ENCODE measurements at regions not wholly inside any gene's neighbourhood (a gene's known extent, or its start where the extent isn't known, plus 50 kb on each side); places are given as distances from the start of the nearest gene placed in this dataset.
"Not testable (repeated sequence)": the region's sequence is repeated elsewhere in the genome, so short reads cannot be mapped to it uniquely, and the experiment has no call there.

GRCh38 chrX:104391906-104392305 lies 137.2 kb upstream of the ESX1 start:
- no peak for DNase-seq (ENCODE audit: low read depth in 2 of 3, low spot score in 2 of 3)

- DNase-seq (ENCODE audit: low read depth in 2 of 3, low spot score in 2 of 3), result no peak
These were observed 122.2 kb upstream of the ESX1 start for GRCh38 chrX:104376937-104377336.

GRCh38 chrX:104372547-104372946 lies 117.8 kb upstream of the ESX1 start:
- DNase-seq (ENCODE audit: low read depth in 2 of 3, low spot score in 2 of 3), result no peak

- no peak for DNase-seq (ENCODE audit: low read depth in 2 of 3, low spot score in 2 of 3)
These were observed 115.4 kb upstream of the ESX1 start for GRCh38 chrX:104370089-104370488.

GRCh38 chrX:104360774-104361173 lies 106.0 kb upstream of the ESX1 start:
- not testable (repeated sequence) for DNase-seq (ENCODE audit: low read depth in 2 of 3, low spot score in 2 of 3)

- DNase-seq (ENCODE audit: low read depth in 2 of 3, low spot score in 2 of 3), result no peak
These were observed 104.4 kb upstream of the ESX1 start for GRCh38 chrX:104359124-104359523.

GRCh38 chrX:104351173-104351769 lies 96.5 kb upstream of the ESX1 start:
- no peak for DNase-seq (ENCODE audit: low read depth in 2 of 3, low spot score in 2 of 3)

- DNase-seq (ENCODE audit: low read depth in 2 of 3, low spot score in 2 of 3), result no peak
These were observed 93.1 kb upstream of the ESX1 start for GRCh38 chrX:104347860-104348259.

GRCh38 chrX:104343428-104344129 lies 88.8 kb upstream of the ESX1 start:
- peak in 1 of 3 experiments; percentile 0 for DNase-seq (ENCODE audit: low read depth in 2 of 3, low spot score in 2 of 3)

GRCh38 chrX:104342065-104342464 lies 87.3 kb upstream of the ESX1 start:
- DNase-seq (ENCODE audit: low read depth in 2 of 3, low spot score in 2 of 3), result no peak

- no peak for DNase-seq (ENCODE audit: low read depth in 2 of 3, low spot score in 2 of 3)
These were observed 81.0 kb upstream of the ESX1 start for GRCh38 chrX:104335756-104336155.

- DNase-seq (ENCODE audit: low read depth in 2 of 3, low spot score in 2 of 3), result no peak
These were observed 80.2 kb upstream of the ESX1 start for GRCh38 chrX:104334971-104335370.

- no peak for DNase-seq (ENCODE audit: low read depth in 2 of 3, low spot score in 2 of 3)
These were observed 76.2 kb upstream of the ESX1 start for GRCh38 chrX:104330966-104331365.

GRCh38 chrX:104329731-104330130 lies 75.0 kb upstream of the ESX1 start:
- no peak for DNase-seq (ENCODE audit: low read depth in 2 of 3, low spot score in 2 of 3)

GRCh38 chrX:104325213-104325585 lies 70.5 kb upstream of the ESX1 start:
- DNase-seq (ENCODE audit: low read depth in 2 of 3, low spot score in 2 of 3), result no peak

GRCh38 chrX:104324461-104325212 lies 69.9 kb upstream of the ESX1 start:
- no peak for DNase-seq (ENCODE audit: low read depth in 2 of 3, low spot score in 2 of 3)

- DNase-seq (ENCODE audit: low read depth in 2 of 3, low spot score in 2 of 3), result no peak
These were observed 64.6 kb upstream of the ESX1 start for GRCh38 chrX:104319346-104319745.

GRCh38 chrX:104318330-104319009 lies 63.7 kb upstream of the ESX1 start:
- DNase-seq (ENCODE audit: low read depth in 2 of 3, low spot score in 2 of 3), result no peak

GRCh38 chrX:104316739-104317138 lies 62.0 kb upstream of the ESX1 start:
- no peak for DNase-seq (ENCODE audit: low read depth in 2 of 3, low spot score in 2 of 3)

GRCh38 chrX:104315555-104315954 lies 60.8 kb upstream of the ESX1 start:
- no peak for DNase-seq (ENCODE audit: low read depth in 2 of 3, low spot score in 2 of 3)

- DNase-seq (ENCODE audit: low read depth in 2 of 3, low spot score in 2 of 3), result no peak
These were observed 56.0 kb upstream of the ESX1 start for GRCh38 chrX:104310657-104311254.
